Caki2 (cell line): ENCODE measurements at regions not wholly inside any gene's neighbourhood (a gene's known extent, or its start where the extent isn't known, plus 50 kb on each side); places are given as distances from the start of the nearest gene placed in this dataset.
A peak's percentile ranks its signal among the peaks of the same experiment; 100 is the strongest.

Experiments used
- DNase-seq: peaks from one replicate; pipeline ENCODE4 v3.0.0-alpha.2; 2015; ENCODE audit warnings: low read depth
- in situ Hi-C: cut with HindIII; loops from 2 replicates; pipeline ENCODE4 v1.10.0; 2016; ENCODE audit warnings: low sequenced_read_pairs, low pct_unique_long_range_greater_than_20kb, mixed read lengths

- no peak for DNase-seq
- in situ Hi-C loops, result no loop called here
Measured at GRCh38 chr2:237165405-237166276, 80.0 kb downstream of the COPS8 start.

- in situ Hi-C loops, result no loop called here
Measured at GRCh38 chr2:237167038-237167437, 81.3 kb downstream of the COPS8 start.

GRCh38 chr2:237167934-237168333 is 82.2 kb downstream of the COPS8 start:
- in situ Hi-C loops, result no loop called here

More at GRCh38 chr2:237167038-237167437, 81.3 kb downstream of the COPS8 start:
- DNase-seq, result no peak

GRCh38 chr2:237170020-237170419 is 84.3 kb downstream of the COPS8 start:
- in situ Hi-C loops, result no loop called here
- no peak for DNase-seq

More at GRCh38 chr2:237167934-237168333, 82.2 kb downstream of the COPS8 start:
- DNase-seq, result no peak

GRCh38 chr2:237171396-237171795 is 85.7 kb downstream of the COPS8 start:
- in situ Hi-C loops, result no loop called here
- DNase-seq, result peak; percentile 48

- DNase-seq, result no peak
- in situ Hi-C loops, result no loop called here
Measured at GRCh38 chr2:237171881-237172280, 86.2 kb downstream of the COPS8 start.

- in situ Hi-C loops, result no loop called here
- DNase-seq, result no peak
Measured at GRCh38 chr2:237177052-237177451, 91.4 kb downstream of the COPS8 start.

- in situ Hi-C loops, result no loop called here
- DNase-seq, result no peak
Measured at GRCh38 chr2:237177986-237178385, 92.3 kb downstream of the COPS8 start.

- DNase-seq, result no peak
- in situ Hi-C loops, result no loop called here
Measured at GRCh38 chr2:237178396-237178795, 92.7 kb downstream of the COPS8 start.

- DNase-seq, result no peak
- in situ Hi-C loops, result no loop called here
Measured at GRCh38 chr2:237179161-237179560, 93.5 kb downstream of the COPS8 start.

- in situ Hi-C loops, result no loop called here
- DNase-seq, result no peak
Measured at GRCh38 chr2:237180187-237180586, 94.5 kb downstream of the COPS8 start.

GRCh38 chr2:237180987-237181386 is 95.3 kb downstream of the COPS8 start:
- DNase-seq, result no peak
- in situ Hi-C loops, result no loop called here

- in situ Hi-C loops, result no loop called here
- DNase-seq, result no peak
Measured at GRCh38 chr2:237181844-237182243, 96.2 kb downstream of the COPS8 start.

GRCh38 chr2:237182422-237183123 is 96.9 kb downstream of the COPS8 start:
- in situ Hi-C loops, result no loop called here
- DNase-seq, result no peak

- DNase-seq, result no peak
- in situ Hi-C loops, result no loop called here
Measured at GRCh38 chr2:237184192-237184918, 98.7 kb downstream of the COPS8 start.

GRCh38 chr2:237184919-237185552 is 99.3 kb downstream of the COPS8 start:
- no peak for DNase-seq
- in situ Hi-C loops, result no loop called here

GRCh38 chr2:237185553-237185925 is 99.8 kb downstream of the COPS8 start:
- in situ Hi-C loops, result no loop called here

GRCh38 chr2:237189799-237190198 is 104.1 kb downstream of the COPS8 start:
- no peak for DNase-seq
- in situ Hi-C loops, result no loop called here

More at GRCh38 chr2:237185553-237185925, 99.8 kb downstream of the COPS8 start:
- no peak for DNase-seq
